ENCODE measurements at regions not wholly inside any gene's neighbourhood (a gene's known extent, or its start where the extent isn't known, plus 50 kb on each side); places are given as distances from the start of the nearest gene placed in this dataset.

DNA sequence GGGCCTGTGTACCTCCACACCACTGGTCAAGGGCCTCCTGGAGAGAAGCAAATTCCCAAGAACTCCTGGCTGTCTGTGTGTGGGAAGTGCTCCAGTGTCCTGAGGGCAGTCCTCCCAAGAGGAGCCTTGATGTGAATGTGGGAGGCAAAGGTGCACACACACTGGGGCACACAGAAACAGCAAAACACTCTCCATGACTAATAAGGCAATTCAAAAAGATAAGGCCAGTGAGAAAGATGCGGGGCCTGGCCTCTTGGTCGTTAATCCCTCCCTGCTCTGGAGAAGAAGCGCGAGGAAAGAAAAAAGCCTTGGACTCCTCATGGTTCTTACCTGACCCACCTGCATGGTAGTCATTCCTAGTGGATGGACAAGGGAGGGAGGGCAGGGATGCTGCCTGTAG lies 373.2 kb downstream of the SLC4A3 start:
- TF ChIP-seq ZNF384 (IDR thresholded peaks at IDR 0.05) (no peak), LEF1 (IDR thresholded peaks at IDR 0.05; ENCODE audit: borderline replicate concordance) (no peak), ELF4 (IDR thresholded peaks at IDR 0.05) (no peak), FOXM1 (IDR thresholded peaks at IDR 0.05; ENCODE audit: borderline replicate concordance) (no peak), CTBP1 (IDR thresholded peaks at IDR 0.05; ENCODE audit: borderline replicate concordance) (no peak), L3MBTL2 (conservative IDR thresholded peaks at IDR 0.05) (no peak), NFRKB (IDR thresholded peaks at IDR 0.05) (no peak), SUZ12 (IDR thresholded peaks at IDR 0.05) (no peak)
- ChIA-PET CTCF (no interaction called here), POLR2A (no interaction called here)
- no peak for DNase-seq (ENCODE audit: extremely low spot score)

GRCh38 chr2:220001751-220002150 lies 374.3 kb downstream of the SLC4A3 start:
- POLR2A ChIA-PET = no interaction called here
- TF ChIP-seq TARDBP (IDR thresholded peaks at IDR 0.05) = no peak
- no peak for TF ChIP-seq FOXM1 (IDR thresholded peaks at IDR 0.05; ENCODE audit: borderline replicate concordance)
- no peak for TF ChIP-seq HDGF (IDR thresholded peaks at IDR 0.05; ENCODE audit: borderline replicate concordance)
- TF ChIP-seq L3MBTL2 (conservative IDR thresholded peaks at IDR 0.05) = no peak
- no peak for TF ChIP-seq LEF1 (IDR thresholded peaks at IDR 0.05; ENCODE audit: borderline replicate concordance)
- no peak for TF ChIP-seq SP1 (IDR thresholded peaks at IDR 0.05)
- CTCF ChIA-PET = interaction anchor here (0.6 kb wide), 1 partner anchor 57 kb away, joined by 3 read pairs; no protein-coding TSS in a partner anchor
- no peak for DNase-seq (ENCODE audit: extremely low spot score)

DNA sequence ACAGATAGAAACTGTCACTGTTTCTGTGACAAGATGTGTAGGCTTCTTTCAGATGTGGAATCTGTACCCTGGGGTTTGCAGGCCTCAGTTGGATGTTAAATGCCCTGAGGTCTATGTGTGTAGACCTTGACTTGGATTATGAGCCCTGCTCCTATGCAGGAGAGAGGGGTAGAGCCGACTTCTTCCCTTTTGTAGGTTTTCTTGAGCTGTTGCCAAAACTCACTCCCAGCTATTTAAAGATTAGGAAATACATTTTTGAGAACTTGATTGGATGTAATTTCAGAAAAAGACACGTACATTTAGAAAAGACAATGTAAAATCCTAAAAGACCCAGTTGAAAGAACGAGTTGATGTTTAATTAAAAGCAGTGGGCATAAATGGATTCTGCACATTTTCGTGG lies 374.8 kb downstream of the SLC4A3 start:
- ChIA-PET POLR2A (no interaction called here), CTCF (no interaction called here)
- TF ChIP-seq L3MBTL2 (conservative IDR thresholded peaks at IDR 0.05) = no peak
- TF ChIP-seq TARDBP (IDR thresholded peaks at IDR 0.05) = no peak
- no peak for TF ChIP-seq ELF4 (IDR thresholded peaks at IDR 0.05)
- no peak for TF ChIP-seq FOXA1 (IDR thresholded peaks at IDR 0.05)
- TF ChIP-seq HDGF (IDR thresholded peaks at IDR 0.05; ENCODE audit: borderline replicate concordance) = no peak
- no peak for TF ChIP-seq BHLHE40 (IDR thresholded peaks at IDR 0.05; ENCODE audit: borderline replicate concordance)
- TF ChIP-seq ZNF384 (IDR thresholded peaks at IDR 0.05) = no peak
- TF ChIP-seq FOXM1 (IDR thresholded peaks at IDR 0.05; ENCODE audit: borderline replicate concordance) = no peak
- no peak for TF ChIP-seq LEF1 (IDR thresholded peaks at IDR 0.05; ENCODE audit: borderline replicate concordance)
- no peak for TF ChIP-seq FOXK2 (IDR thresholded peaks at IDR 0.05)
- DNase-seq (ENCODE audit: extremely low spot score) = no peak

GRCh38 chr2:220002699-220003098 lies 375.3 kb downstream of the SLC4A3 start:
- no peak for DNase-seq (ENCODE audit: extremely low spot score)
- ChIA-PET CTCF (no interaction called here), POLR2A (no interaction called here)
- no peak for TF ChIP-seq FOXM1 (IDR thresholded peaks at IDR 0.05; ENCODE audit: borderline replicate concordance)
- TF ChIP-seq ELF4 (IDR thresholded peaks at IDR 0.05) = no peak
- TF ChIP-seq ZNF384 (IDR thresholded peaks at IDR 0.05) = no peak
- no peak for TF ChIP-seq L3MBTL2 (conservative IDR thresholded peaks at IDR 0.05)
- no peak for TF ChIP-seq ARNT (IDR thresholded peaks at IDR 0.05)
- TF ChIP-seq SUZ12 (IDR thresholded peaks at IDR 0.05) = no peak
- no peak for TF ChIP-seq BHLHE40 (IDR thresholded peaks at IDR 0.05; ENCODE audit: borderline replicate concordance)
- TF ChIP-seq FOXA1 (IDR thresholded peaks at IDR 0.05) = no peak
- TF ChIP-seq, protein P1, sequence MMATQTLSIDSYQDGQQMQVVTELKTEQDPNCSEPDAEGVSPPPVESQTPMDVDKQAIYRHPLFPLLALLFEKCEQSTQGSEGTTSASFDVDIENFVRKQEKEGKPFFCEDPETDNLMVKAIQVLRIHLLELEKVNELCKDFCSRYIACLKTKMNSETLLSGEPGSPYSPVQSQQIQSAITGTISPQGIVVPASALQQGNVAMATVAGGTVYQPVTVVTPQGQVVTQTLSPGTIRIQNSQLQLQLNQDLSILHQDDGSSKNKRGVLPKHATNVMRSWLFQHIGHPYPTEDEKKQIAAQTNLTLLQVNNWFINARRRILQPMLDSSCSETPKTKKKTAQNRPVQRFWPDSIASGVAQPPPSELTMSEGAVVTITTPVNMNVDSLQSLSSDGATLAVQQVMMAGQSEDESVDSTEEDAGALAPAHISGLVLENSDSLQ (IDR thresholded peaks at IDR 0.05) = no peak
- no peak for TF ChIP-seq TARDBP (IDR thresholded peaks at IDR 0.05)
- TF ChIP-seq FOXK2 (IDR thresholded peaks at IDR 0.05) = no peak
- no peak for TF ChIP-seq NFRKB (IDR thresholded peaks at IDR 0.05)
- TF ChIP-seq LEF1 (IDR thresholded peaks at IDR 0.05; ENCODE audit: borderline replicate concordance) = no peak

GRCh38 chr2:220005362-220005761 lies 377.9 kb downstream of the SLC4A3 start:
- CTCF ChIA-PET = no interaction called here
- no peak for DNase-seq (ENCODE audit: extremely low spot score)
- POLR2A ChIA-PET = no interaction called here
- TF ChIP-seq ELF4 (IDR thresholded peaks at IDR 0.05) (no peak), FOXM1 (IDR thresholded peaks at IDR 0.05; ENCODE audit: borderline replicate concordance) (no peak), TARDBP (IDR thresholded peaks at IDR 0.05) (no peak), NFRKB (IDR thresholded peaks at IDR 0.05) (no peak), ZNF384 (IDR thresholded peaks at IDR 0.05) (no peak), CTBP1 (IDR thresholded peaks at IDR 0.05; ENCODE audit: borderline replicate concordance) (no peak), HDGF (IDR thresholded peaks at IDR 0.05; ENCODE audit: borderline replicate concordance) (no peak), ARNT (IDR thresholded peaks at IDR 0.05) (no peak), SP1 (IDR thresholded peaks at IDR 0.05) (no peak), SUZ12 (IDR thresholded peaks at IDR 0.05) (no peak), FOXK2 (IDR thresholded peaks at IDR 0.05) (no peak), FOXA1 (IDR thresholded peaks at IDR 0.05) (no peak), LEF1 (IDR thresholded peaks at IDR 0.05; ENCODE audit: borderline replicate concordance) (no peak), L3MBTL2 (conservative IDR thresholded peaks at IDR 0.05) (no peak), BHLHE40 (IDR thresholded peaks at IDR 0.05; ENCODE audit: borderline replicate concordance) (no peak)
- TF ChIP-seq, protein P1 (IDR thresholded peaks at IDR 0.05) = no peak

DNA sequence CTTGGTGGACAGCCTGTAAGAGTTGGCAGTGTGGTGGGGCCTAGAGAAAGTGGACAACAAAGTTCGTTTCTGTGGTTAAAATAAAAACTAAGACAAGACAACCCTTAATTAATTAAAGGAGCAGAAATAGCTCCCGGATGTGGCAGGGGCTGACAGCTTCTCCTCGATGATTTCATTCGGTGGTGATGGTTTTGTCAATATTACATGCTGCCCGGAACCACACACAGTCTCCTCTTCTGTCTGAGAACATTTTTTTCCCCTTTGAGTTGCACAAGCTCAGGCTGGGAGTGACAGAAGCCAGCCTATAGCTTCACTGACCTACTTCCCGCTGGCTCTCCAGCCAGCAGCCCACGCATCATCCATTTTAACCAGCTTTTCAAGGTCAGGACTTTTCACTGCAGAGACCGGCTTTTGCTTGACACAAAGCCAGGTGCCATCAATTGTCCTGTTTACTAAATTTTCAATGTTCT lies 378.8 kb downstream of the SLC4A3 start:
- CTCF ChIA-PET = no interaction called here
- DNase-seq (ENCODE audit: extremely low spot score) = no peak
- POLR2A ChIA-PET = no interaction called here
- TF ChIP-seq NFRKB (IDR thresholded peaks at IDR 0.05) (no peak), SUZ12 (IDR thresholded peaks at IDR 0.05) (no peak), FOXM1 (IDR thresholded peaks at IDR 0.05; ENCODE audit: borderline replicate concordance) (no peak), HDGF (IDR thresholded peaks at IDR 0.05; ENCODE audit: borderline replicate concordance) (no peak), BHLHE40 (IDR thresholded peaks at IDR 0.05; ENCODE audit: borderline replicate concordance) (no peak), L3MBTL2 (conservative IDR thresholded peaks at IDR 0.05) (no peak), FOXK2 (IDR thresholded peaks at IDR 0.05) (no peak), LEF1 (IDR thresholded peaks at IDR 0.05; ENCODE audit: borderline replicate concordance) (no peak), FOXA1 (IDR thresholded peaks at IDR 0.05) (no peak), ELF4 (IDR thresholded peaks at IDR 0.05) (no peak), CTBP1 (IDR thresholded peaks at IDR 0.05; ENCODE audit: borderline replicate concordance) (no peak), ZNF384 (IDR thresholded peaks at IDR 0.05) (no peak), TARDBP (IDR thresholded peaks at IDR 0.05) (no peak), ARNT (IDR thresholded peaks at IDR 0.05) (no peak), SP1 (IDR thresholded peaks at IDR 0.05) (no peak)
- TF ChIP-seq, protein P1 (IDR thresholded peaks at IDR 0.05) = no peak

All from HEK293T (cell line).